Thyroid gland (tissue), 4 donors: ENCODE measurements at regions not wholly inside any gene's neighbourhood (a gene's known extent, or its start where the extent isn't known, plus 50 kb on each side); places are given as distances from the start of the nearest gene placed in this dataset.
"Not testable (repeated sequence)": the region's sequence is repeated elsewhere in the genome, so short reads cannot be mapped to it uniquely, and the experiment has no call there.

Experiments
- POLR2A ChIP-seq, 2 donors: fragments of 450-650 bp; IDR thresholded peaks; one replicate each; pipeline ENCODE4 v1.6.1; 2017; ENCODE audit warnings: antibody characterized with exemption in 2 of 2, mild to moderate bottlenecking in 2 of 2, moderate library complexity in 1 of 2
- TF ChIP-seq, protein P1 (sequence below), 6 experiments: fragments of 200-600 bp in 3 of 6; fragments of 450-650 bp in 3 of 6; sonication (generic) in 3 of 6; IDR thresholded peaks; one replicate each; pipeline ENCODE4 v1.5.1; 2016 to 2019; ENCODE audit warnings: antibody characterized with exemption in 6 of 6, mild to moderate bottlenecking in 2 of 6, inconsistent platforms in 1 of 6, moderate library complexity in 1 of 6

GRCh38 chr1:115502183-115502582, 139.6 kb upstream of the VANGL1 start:
- TF ChIP-seq, protein P1, sequence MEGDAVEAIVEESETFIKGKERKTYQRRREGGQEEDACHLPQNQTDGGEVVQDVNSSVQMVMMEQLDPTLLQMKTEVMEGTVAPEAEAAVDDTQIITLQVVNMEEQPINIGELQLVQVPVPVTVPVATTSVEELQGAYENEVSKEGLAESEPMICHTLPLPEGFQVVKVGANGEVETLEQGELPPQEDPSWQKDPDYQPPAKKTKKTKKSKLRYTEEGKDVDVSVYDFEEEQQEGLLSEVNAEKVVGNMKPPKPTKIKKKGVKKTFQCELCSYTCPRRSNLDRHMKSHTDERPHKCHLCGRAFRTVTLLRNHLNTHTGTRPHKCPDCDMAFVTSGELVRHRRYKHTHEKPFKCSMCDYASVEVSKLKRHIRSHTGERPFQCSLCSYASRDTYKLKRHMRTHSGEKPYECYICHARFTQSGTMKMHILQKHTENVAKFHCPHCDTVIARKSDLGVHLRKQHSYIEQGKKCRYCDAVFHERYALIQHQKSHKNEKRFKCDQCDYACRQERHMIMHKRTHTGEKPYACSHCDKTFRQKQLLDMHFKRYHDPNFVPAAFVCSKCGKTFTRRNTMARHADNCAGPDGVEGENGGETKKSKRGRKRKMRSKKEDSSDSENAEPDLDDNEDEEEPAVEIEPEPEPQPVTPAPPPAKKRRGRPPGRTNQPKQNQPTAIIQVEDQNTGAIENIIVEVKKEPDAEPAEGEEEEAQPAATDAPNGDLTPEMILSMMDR (IDR thresholded peaks at IDR 0.05), result not testable (repeated sequence)
- TF ChIP-seq POLR2A (IDR thresholded peaks at IDR 0.05), result not testable (repeated sequence)
